ENCODE measurements at regions not wholly inside any gene's neighbourhood (a gene's known extent, or its start where the extent isn't known, plus 50 kb on each side); places are given as distances from the start of the nearest gene placed in this dataset.

DNA sequence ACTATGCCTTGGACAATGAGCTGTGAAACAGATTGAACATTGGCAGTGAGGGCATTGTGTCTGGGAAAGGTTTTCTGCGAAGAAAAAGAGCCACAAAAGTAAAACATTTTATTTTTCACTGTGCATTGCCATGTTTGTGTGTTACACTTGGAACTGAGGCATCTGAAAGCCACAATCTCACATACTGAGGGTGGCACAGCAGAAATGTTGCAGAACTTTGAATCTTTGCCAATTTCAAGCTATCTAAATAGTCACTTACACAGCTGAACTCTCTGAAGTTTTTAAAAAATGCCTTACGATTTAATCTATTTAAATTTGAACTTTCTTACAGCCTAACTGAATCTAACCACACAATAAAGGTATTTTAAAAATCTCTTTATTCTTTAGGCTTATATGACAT is 154.1 kb upstream of the GRM7 start:
- Histone ChIP-seq H3K9ac (no peak overlapping the region), H3K4me1 (no peaks in the 10 kb centered on the region), H3K4me3 (no peak overlapping the region), H4K20me1 (no peaks in the 10 kb centered on the region), H3K27ac (no peak overlapping the region), H3K27me3 (no peaks in the 10 kb centered on the region), H3K36me3 (no peaks in the 10 kb centered on the region), H3K4me2 (no peak overlapping the region), H3K9me3 (replicated peaks in 1 of 11) (no peaks in the 10 kb centered on the region)
- TF ChIP-seq Cebpa-rat (IDR thresholded peaks at IDR 0.05): no peak

GRCh38 chr3:6709178-6709577 is 151.7 kb upstream of the GRM7 start:
- no peak for TF ChIP-seq Cebpa-rat (IDR thresholded peaks at IDR 0.05)
- Histone ChIP-seq H3K27ac (no peak overlapping the region), H4K20me1 (no peaks in the 10 kb centered on the region), H3K36me3 (no peaks in the 10 kb centered on the region), H3K4me1 (no peaks in the 10 kb centered on the region), H3K9me3 (replicated peaks in 1 of 11) (no peaks in the 10 kb centered on the region), H3K4me3 (no peak overlapping the region), H3K27me3 (no peaks in the 10 kb centered on the region), H3K9ac (no peak overlapping the region), H3K4me2 (no peak overlapping the region)

DNA sequence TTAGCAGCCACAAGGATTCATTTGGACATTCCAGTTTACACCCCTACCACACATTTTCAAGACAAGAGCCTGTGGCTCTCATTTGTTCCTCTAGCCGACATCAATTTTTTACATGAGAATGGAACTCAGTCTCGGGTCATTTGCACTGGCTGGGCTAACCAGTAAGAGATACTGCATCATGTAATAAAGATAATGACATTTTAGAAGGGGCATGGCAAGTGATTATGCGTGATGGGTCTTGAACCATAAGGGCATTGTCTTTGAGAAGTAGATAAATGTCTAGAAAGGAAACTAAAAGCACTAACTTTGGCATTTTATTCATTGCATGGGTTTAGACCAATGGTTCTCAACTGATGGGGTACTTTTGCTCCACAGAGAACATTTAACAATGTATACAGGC is 146.0 kb upstream of the GRM7 start:
- Histone ChIP-seq H3K4me2 (no peak overlapping the region), H3K9me3 (replicated peaks in 1 of 11) (no peaks in the 10 kb centered on the region), H3K27me3 (no peaks in the 10 kb centered on the region), H3K27ac (no peak overlapping the region), H3K4me3 (no peak overlapping the region), H4K20me1 (no peaks in the 10 kb centered on the region), H3K9ac (no peak overlapping the region), H3K36me3 (no peaks in the 10 kb centered on the region), H3K4me1 (no peaks in the 10 kb centered on the region)
- no peak for TF ChIP-seq Cebpa-rat (IDR thresholded peaks at IDR 0.05)

DNA sequence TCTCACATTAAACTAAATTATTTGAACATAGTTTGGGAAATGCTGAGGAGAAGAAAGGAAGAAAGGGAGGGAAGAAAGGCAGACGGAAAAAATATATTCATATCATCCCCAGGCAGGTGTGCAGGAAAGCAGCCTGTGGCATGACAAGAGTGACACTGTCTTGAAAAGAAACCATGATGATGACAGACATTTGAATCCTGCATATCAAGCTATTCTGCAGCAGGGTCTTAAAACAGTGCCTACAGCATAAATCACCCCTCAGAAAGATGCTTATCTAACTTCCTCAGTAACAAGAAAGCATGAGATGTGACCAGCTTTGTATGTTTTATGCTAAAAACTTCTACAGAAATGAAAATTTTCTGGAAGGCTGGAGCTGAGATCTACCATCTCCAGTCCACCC is 144.5 kb upstream of the GRM7 start:
- Histone ChIP-seq H3K9me3 (replicated peaks in 1 of 11) (0 out of 22 replicates have a peak, but pooled peaks cover 0 to 3% (median 0%) of the 10 kb centered on the region in 11 experiments), H3K4me3 (no peak overlapping the region), H3K27me3 (no peaks in the 10 kb centered on the region), H3K36me3 (no peaks in the 10 kb centered on the region), H3K27ac (no peak overlapping the region), H3K4me2 (no peak overlapping the region), H4K20me1 (no peaks in the 10 kb centered on the region), H3K4me1 (no peaks in the 10 kb centered on the region), H3K9ac (no peak overlapping the region)
- TF ChIP-seq Cebpa-rat (IDR thresholded peaks at IDR 0.05): no peak

DNA sequence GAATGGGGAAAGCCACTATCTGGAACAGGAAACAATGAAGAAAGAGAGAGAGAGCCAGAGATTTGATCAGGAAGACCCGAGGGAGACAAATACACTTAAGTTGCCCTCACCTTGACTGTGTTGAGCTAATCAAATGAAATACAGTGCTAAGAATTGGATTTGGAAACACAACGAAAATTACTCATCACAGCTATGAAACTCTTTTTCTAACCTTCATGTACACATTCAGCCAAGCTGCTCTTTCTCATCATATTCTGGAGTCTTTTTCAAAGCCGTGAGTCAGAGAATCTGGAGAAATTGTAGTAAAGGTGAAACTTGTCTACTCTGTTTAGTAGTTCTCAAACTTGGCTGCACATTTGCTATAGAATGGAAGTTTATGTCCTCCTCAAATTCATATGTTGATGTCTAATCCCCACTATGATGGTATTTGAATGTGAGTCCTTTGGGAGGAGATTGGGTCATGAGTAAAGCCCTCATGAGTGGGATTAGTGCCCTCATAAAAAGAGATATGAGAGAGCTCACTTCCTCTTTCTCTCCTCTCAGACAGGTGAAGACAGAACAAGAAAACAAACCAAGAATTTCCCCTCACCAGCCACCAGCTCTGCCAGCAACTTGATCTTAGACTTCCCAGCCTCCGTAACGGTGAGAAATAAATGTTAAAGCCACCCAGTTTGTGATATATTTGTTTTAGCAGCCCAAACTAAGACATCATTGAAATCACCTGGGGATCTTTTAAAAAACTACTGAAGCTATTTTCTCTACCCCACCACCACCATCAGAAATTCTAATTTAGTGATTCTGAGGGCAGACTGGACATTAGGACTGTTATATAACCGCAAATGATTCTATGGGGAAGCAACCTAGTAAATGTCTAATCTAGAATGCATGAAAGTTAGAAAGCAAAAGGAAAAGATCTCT is 143.6 kb upstream of the GRM7 start:
- Histone ChIP-seq H3K4me1 (no peaks in the 10 kb centered on the region), H3K9ac (no peak overlapping the region), H3K4me2 (no peak overlapping the region), H3K27ac (no peak overlapping the region), H4K20me1 (no peaks in the 10 kb centered on the region), H3K27me3 (no peaks in the 10 kb centered on the region), H3K9me3 (replicated peaks in 1 of 11) (peaks cover 0 to 12% (median 3%) of the 10 kb centered on the region in 11 experiments; a peak in 6 of 22 replicates), H3K4me3 (no peak overlapping the region), H3K36me3 (no peaks in the 10 kb centered on the region)
- TF ChIP-seq Cebpa-rat (IDR thresholded peaks at IDR 0.05): no peak

- no peak overlapping the region for H3K27ac ChIP-seq
- no peak overlapping the region for H3K4me3 ChIP-seq
- H3K4me2 ChIP-seq: no peak overlapping the region
- H3K36me3 ChIP-seq: no peaks in the 10 kb centered on the region
- no peaks in the 10 kb centered on the region for H3K27me3 ChIP-seq
- no peaks in the 10 kb centered on the region for H4K20me1 ChIP-seq
- H3K9me3 ChIP-seq (replicated peaks in 1 of 11): peaks cover 0 to 13% (median 3%) of the 10 kb centered on the region in 11 experiments; a peak in 6 of 22 replicates
- TF ChIP-seq Cebpa-rat (IDR thresholded peaks at IDR 0.05): no peak
- H3K9ac ChIP-seq: no peak overlapping the region
- no peaks in the 10 kb centered on the region for H3K4me1 ChIP-seq
These were observed 140.9 kb upstream of the GRM7 start for GRCh38 chr3:6719999-6720398.

DNA sequence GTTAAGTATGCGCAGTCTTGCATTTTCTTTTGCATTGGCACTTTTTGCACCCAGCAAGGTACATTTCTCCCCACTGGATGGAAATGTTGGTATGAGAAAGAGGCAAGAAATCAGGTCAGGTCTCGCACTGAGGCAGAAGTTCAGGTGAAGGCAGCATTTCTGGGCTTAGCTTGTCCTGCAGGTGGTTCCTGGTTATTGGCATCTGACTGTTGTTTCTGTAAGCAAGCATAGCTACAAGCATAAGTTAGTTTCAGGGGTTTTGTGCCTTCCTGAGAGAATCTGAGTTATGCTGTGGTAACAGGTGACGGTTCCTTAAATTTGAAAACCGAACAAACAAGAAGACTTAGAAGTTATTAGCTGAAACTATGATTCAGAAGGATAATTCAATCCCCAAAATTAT is 139.4 kb upstream of the GRM7 start:
- Histone ChIP-seq H3K9ac (no peak overlapping the region), H3K27me3 (no peaks in the 10 kb centered on the region), H3K4me1 (no peaks in the 10 kb centered on the region), H3K36me3 (no peaks in the 10 kb centered on the region), H3K4me3 (no peak overlapping the region), H3K27ac (no peak overlapping the region), H4K20me1 (no peaks in the 10 kb centered on the region), H3K9me3 (replicated peaks in 1 of 11) (peaks cover 0 to 13% (median 3%) of the 10 kb centered on the region in 11 experiments; a peak in 6 of 22 replicates), H3K4me2 (no peak overlapping the region)
- no peak for TF ChIP-seq Cebpa-rat (IDR thresholded peaks at IDR 0.05)

GRCh38 chr3:6723205-6723604 is 137.7 kb upstream of the GRM7 start:
- H3K27me3 ChIP-seq: no peaks in the 10 kb centered on the region

DNA sequence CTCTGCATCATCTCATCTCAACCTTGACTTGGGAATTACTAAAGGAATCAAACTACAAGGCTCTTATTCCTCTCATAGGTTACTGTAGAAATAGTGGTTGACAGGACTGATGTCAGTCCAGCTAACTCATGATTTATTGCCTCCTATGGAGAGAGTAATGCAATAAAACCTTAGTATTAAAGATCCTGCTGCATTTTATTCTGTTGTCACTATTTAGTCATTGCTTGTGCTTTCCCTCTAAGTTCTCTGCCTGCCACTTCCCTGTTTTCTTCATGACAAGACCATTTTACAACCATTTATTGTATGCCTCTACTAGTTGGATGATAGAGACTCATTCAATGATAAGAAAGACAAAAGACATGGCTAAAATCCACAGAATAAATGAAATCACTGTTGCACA is 134.1 kb upstream of the GRM7 start:
- H3K27ac ChIP-seq: no peak overlapping the region
- no peak overlapping the region for H3K4me2 ChIP-seq
- H3K9ac ChIP-seq: no peak overlapping the region
- H4K20me1 ChIP-seq: no peaks in the 10 kb centered on the region
- peaks cover 0 to 6% (median 3%) of the 10 kb centered on the region in 11 experiments; a peak in 6 of 22 replicates for H3K9me3 ChIP-seq (replicated peaks in 1 of 11)
- no peaks in the 10 kb centered on the region for H3K27me3 ChIP-seq
- no peaks in the 10 kb centered on the region for H3K4me1 ChIP-seq
- H3K4me3 ChIP-seq: no peak overlapping the region
- no peaks in the 10 kb centered on the region for H3K36me3 ChIP-seq
- no peak for TF ChIP-seq Cebpa-rat (IDR thresholded peaks at IDR 0.05)

More at GRCh38 chr3:6723205-6723604, 137.7 kb upstream of the GRM7 start:
- Histone ChIP-seq H3K4me3 (no peak overlapping the region), H3K9ac (no peak overlapping the region), H3K36me3 (no peaks in the 10 kb centered on the region), H4K20me1 (no peaks in the 10 kb centered on the region), H3K9me3 (replicated peaks in 1 of 11) (peaks cover 0 to 13% (median 3%) of the 10 kb centered on the region in 11 experiments; a peak in 6 of 22 replicates), H3K4me1 (no peaks in the 10 kb centered on the region), H3K27ac (no peak overlapping the region), H3K4me2 (no peak overlapping the region)
- no peak for TF ChIP-seq Cebpa-rat (IDR thresholded peaks at IDR 0.05)

GRCh38 chr3:6732807-6733206 is 128.1 kb upstream of the GRM7 start:
- Histone ChIP-seq H3K36me3 (no peaks in the 10 kb centered on the region), H3K4me2 (no peak overlapping the region), H3K27ac (no peak overlapping the region), H3K4me3 (no peak overlapping the region), H3K4me1 (no peaks in the 10 kb centered on the region), H3K9ac (no peak overlapping the region), H3K27me3 (no peaks in the 10 kb centered on the region), H4K20me1 (no peaks in the 10 kb centered on the region), H3K9me3 (replicated peaks in 1 of 11) (no peaks in the 10 kb centered on the region)
- TF ChIP-seq Cebpa-rat (IDR thresholded peaks at IDR 0.05): no peak

All from BLaER1 treated with 17β-estradiol and CSF1 and Interleukin-3, amounts not matched to agents 10 nM and 100 nM (cell line).